GM12864 (cell line): ENCODE measurements at regions not wholly inside any gene's neighbourhood (a gene's known extent, or its start where the extent isn't known, plus 50 kb on each side); places are given as distances from the start of the nearest gene placed in this dataset.

Experiments
- DNase-seq: peaks from one replicate; pipeline ENCODE4 v3.0.0-alpha.2; 2011; ENCODE audit warnings: low read depth
- H3K4me3 ChIP-seq: 2 replicates; pipeline ENCODE4 v1.5.1; 2011; ENCODE audit warnings: mild to moderate bottlenecking, low read depth, low read length, control low read depth
- TF ChIP-seq, protein P1 (sequence below): IDR thresholded peaks from 2 replicates; pipeline ENCODE4 v1.5.1; 2011; ENCODE audit warnings: low read depth, mild to moderate bottlenecking, moderate library complexity, low read length, control low read depth, inconsistent platforms; ENCODE audit errors: missing control alignments

DNA sequence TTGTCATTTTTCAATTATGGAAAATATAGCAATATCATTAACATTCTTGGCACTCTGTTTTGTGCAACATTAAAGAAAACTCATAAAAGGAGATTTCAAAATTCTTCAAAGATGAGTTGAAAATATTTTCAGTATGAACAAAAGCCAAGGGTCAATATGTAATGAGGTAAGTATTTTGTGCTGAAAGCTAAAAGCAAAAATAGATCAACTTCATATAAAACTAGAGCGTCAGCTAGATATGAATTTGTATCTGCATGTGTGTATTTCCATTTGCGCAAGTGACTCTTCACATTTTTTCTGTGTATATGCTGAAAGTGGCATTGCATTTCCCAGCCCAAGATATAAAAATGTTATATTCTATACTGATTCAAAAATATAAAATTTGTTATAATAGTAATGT, 492.1 kb upstream of the EYS start:
- TF ChIP-seq, protein P1, sequence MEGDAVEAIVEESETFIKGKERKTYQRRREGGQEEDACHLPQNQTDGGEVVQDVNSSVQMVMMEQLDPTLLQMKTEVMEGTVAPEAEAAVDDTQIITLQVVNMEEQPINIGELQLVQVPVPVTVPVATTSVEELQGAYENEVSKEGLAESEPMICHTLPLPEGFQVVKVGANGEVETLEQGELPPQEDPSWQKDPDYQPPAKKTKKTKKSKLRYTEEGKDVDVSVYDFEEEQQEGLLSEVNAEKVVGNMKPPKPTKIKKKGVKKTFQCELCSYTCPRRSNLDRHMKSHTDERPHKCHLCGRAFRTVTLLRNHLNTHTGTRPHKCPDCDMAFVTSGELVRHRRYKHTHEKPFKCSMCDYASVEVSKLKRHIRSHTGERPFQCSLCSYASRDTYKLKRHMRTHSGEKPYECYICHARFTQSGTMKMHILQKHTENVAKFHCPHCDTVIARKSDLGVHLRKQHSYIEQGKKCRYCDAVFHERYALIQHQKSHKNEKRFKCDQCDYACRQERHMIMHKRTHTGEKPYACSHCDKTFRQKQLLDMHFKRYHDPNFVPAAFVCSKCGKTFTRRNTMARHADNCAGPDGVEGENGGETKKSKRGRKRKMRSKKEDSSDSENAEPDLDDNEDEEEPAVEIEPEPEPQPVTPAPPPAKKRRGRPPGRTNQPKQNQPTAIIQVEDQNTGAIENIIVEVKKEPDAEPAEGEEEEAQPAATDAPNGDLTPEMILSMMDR: no peak
- DNase-seq: no peak
- H3K4me3 ChIP-seq: no peak overlapping the region

- no peak overlapping the region for H3K4me3 ChIP-seq
- TF ChIP-seq, protein P1: no peak
- no peak for DNase-seq
Observed at GRCh38 chr6:66198062-66198624, 491.1 kb upstream of the EYS start.

- TF ChIP-seq, protein P1: no peak
- H3K4me3 ChIP-seq: no peak overlapping the region
- no peak for DNase-seq
Observed at GRCh38 chr6:66190858-66191257, 483.8 kb upstream of the EYS start.

DNA sequence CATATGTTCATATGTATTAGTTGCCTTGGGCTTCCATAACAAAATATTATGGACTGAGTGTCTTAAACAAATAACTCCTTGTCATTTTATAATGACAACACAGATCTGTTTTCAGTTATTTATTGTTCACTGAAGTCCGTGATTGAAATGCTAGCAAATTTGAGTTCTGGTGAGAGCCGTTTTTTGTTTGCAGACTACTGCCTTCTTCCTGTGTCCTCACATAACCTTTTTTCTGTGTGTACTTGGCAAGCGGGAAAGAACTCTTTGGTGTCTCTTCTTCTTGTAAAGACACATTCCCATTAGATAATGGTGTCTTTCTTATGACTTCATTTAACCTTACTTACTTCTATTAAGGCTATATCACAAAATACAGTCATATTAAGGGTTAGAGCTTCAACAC, 482.9 kb upstream of the EYS start:
- H3K4me3 ChIP-seq: no peak overlapping the region

GRCh38 chr6:66186756-66187155, 479.7 kb upstream of the EYS start:
- H3K4me3 ChIP-seq: no peak overlapping the region
- TF ChIP-seq, protein P1: no peak

More for the DNA sequence above, 482.9 kb upstream of the EYS start:
- TF ChIP-seq, protein P1: no peak
- no peak for DNase-seq

GRCh38 chr6:66184091-66184490, 477.1 kb upstream of the EYS start:
- TF ChIP-seq, protein P1: no peak
- DNase-seq: no peak
- H3K4me3 ChIP-seq: no peak overlapping the region

More at GRCh38 chr6:66186756-66187155, 479.7 kb upstream of the EYS start:
- no peak for DNase-seq

GRCh38 chr6:66179361-66179760, 472.3 kb upstream of the EYS start:
- H3K4me3 ChIP-seq: no peak overlapping the region
- TF ChIP-seq, protein P1: no peak

More at GRCh38 chr6:66179361-66179760, 472.3 kb upstream of the EYS start:
- no peak for DNase-seq
